GM06990 (cell line): ENCODE measurements at regions not wholly inside any gene's neighbourhood (a gene's known extent, or its start where the extent isn't known, plus 50 kb on each side); places are given as distances from the start of the nearest gene placed in this dataset.

Experiments
- DNase-seq: peaks from one replicate; pipeline ENCODE4 v3.0.0-alpha.2; 2011; ENCODE audit not compliant: insufficient read length; ENCODE audit errors: extremely low read depth
- H3K27me3 ChIP-seq: replicated peaks from 2 replicates; pipeline ENCODE4 v1.6.0; 2011; ENCODE audit warnings: low read length; ENCODE audit not compliant: control insufficient read depth, insufficient read depth
- H3K36me3 ChIP-seq: 2 replicates; pipeline ENCODE4 v1.5.1; 2011; ENCODE audit warnings: low read length; ENCODE audit not compliant: control insufficient read depth, insufficient read depth
- H3K4me3 ChIP-seq: replicated peaks from 2 replicates; pipeline ENCODE4 v1.5.1; 2011; ENCODE audit warnings: low read depth, mild to moderate bottlenecking, control low read depth, low read length
- TF ChIP-seq, protein P1 (sequence below): IDR thresholded peaks from 2 replicates; pipeline ENCODE4 v1.5.1; 2011; ENCODE audit warnings: low read length, control low read depth, mild to moderate bottlenecking, inconsistent platforms; ENCODE audit not compliant: insufficient read depth, poor library complexity, severe bottlenecking

DNA sequence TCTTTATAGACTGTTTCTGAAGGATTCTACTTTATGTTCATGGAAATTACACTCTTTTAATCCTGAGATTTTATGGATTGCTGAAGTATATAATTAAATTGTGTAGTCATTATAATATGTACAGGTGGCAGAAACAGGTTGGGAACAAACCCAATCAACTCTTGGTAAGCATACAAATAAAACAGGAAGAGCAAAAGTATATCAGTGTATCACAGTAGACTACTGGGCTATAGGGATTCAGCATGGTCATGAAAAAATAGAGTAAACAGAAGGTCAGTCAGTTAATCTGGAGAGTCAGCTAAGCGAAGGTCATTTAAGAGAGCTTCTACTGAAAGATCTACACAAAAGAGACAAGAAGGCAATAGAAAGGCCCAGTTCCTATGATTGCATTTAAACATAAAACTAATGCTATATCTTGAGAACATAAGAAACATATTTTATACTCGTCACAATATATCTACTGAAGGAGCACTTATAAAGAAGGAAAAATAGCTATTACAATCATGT is 178.9 kb upstream of the ECI2 start:
- no peak overlapping the region for H3K4me3 ChIP-seq
- H3K36me3 ChIP-seq = no peaks in the 10 kb centered on the region
- H3K27me3 ChIP-seq = no peaks in the 10 kb centered on the region
- no peak for DNase-seq
- TF ChIP-seq, protein P1, sequence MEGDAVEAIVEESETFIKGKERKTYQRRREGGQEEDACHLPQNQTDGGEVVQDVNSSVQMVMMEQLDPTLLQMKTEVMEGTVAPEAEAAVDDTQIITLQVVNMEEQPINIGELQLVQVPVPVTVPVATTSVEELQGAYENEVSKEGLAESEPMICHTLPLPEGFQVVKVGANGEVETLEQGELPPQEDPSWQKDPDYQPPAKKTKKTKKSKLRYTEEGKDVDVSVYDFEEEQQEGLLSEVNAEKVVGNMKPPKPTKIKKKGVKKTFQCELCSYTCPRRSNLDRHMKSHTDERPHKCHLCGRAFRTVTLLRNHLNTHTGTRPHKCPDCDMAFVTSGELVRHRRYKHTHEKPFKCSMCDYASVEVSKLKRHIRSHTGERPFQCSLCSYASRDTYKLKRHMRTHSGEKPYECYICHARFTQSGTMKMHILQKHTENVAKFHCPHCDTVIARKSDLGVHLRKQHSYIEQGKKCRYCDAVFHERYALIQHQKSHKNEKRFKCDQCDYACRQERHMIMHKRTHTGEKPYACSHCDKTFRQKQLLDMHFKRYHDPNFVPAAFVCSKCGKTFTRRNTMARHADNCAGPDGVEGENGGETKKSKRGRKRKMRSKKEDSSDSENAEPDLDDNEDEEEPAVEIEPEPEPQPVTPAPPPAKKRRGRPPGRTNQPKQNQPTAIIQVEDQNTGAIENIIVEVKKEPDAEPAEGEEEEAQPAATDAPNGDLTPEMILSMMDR = no peak

DNA sequence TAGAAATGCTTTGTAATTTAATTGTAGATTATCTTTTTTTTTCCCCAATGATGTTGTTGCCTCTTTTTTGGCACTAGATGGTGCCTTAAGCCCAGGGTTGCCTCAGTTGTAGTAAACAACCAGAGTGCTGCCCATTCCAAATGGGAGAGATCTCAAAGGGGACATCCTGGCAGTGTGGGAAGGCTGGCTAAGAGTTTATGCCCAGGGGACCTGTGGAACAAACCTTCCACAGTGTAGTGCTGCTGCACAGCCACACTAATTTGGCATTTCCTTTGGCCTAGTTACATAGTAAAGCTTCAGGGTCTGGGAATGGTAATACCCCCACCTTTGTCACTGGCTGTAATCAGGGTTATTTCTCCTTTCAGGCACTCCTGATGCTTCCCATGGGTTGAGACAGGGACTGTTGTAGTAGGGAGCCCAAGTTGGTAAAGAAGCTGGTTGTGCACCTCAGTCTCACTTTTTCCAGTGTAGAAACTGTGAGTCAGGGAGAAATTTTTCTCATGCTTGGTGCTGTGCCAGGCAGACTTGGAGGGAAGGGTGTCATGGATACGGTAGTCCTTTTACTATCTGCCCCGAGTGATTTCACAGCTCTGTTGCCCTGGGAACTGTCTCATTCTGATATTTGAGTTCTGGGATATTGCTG is 177.8 kb upstream of the ECI2 start:
- H3K36me3 ChIP-seq = no peaks in the 10 kb centered on the region
- no peak overlapping the region for H3K4me3 ChIP-seq
- no peak for DNase-seq
- TF ChIP-seq, protein P1 = peak; percentile 31
- no peaks in the 10 kb centered on the region for H3K27me3 ChIP-seq

DNA sequence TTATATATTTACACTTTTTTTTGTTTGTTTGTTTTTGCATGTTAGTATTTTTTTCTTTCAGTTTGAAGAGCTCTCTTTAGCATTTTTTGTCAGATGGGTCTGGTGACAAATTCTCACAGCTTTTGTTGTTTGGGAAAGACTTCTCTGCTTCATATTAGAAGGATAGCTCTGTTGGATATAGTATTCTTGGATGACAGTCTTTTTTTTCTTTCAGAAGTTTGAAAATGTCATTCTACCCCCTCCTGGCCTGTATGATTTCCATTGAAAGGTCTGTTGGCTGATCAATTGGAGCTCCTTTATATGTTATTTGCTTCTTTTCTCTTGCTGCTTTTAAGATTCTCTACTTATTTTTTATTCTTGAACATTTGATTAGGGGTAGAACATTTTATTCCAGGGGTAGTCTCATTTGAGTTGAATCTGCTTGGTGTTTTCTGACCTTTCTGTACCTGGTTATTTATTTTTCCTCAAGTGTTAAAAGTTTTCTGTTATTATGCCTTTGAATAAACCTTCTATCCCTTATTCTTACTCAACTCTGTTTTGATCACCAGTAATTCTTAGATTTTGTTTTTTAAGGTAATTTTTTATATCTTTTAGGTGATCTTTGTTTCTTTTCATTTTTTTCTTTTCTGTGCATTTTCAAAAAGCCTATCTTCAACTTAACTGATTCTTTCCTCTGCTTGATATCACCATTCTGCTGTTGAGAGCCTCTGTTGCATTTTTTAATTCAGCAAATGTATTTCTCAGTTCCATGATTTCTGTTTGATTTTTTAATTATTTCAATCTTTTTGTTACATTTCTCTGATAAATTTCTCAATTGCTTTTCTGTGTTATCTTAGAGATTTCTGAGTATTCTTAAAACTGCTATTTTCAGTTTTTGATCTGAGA is 176.8 kb upstream of the ECI2 start:
- no peaks in the 10 kb centered on the region for H3K27me3 ChIP-seq
- no peak overlapping the region for H3K4me3 ChIP-seq
- no peak for DNase-seq
- TF ChIP-seq, protein P1 = no peak
- no peaks in the 10 kb centered on the region for H3K36me3 ChIP-seq

DNA sequence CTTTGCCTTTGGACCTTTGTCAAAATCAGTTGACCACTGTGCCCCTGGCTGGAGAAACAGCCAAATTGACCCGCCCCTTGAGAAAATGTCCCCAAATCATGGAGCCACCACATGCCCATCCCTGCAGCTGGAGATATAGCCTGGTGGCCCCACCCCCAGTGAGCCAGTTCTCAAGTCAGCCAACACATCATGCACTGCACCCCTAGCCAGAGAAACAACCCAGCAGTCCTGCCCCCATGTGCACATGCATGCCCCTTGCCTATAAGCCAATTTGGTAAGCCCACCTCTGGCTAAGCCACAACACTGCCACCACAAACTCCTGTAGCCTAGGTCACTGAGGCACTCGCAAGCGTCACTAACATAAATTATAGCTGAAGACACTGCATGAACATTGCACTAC is 174.2 kb upstream of the ECI2 start:
- TF ChIP-seq, protein P1 = no peak
- Histone ChIP-seq H3K27me3 (no peaks in the 10 kb centered on the region), H3K36me3 (no peaks in the 10 kb centered on the region), H3K4me3 (no peak overlapping the region)
- DNase-seq = no peak

DNA sequence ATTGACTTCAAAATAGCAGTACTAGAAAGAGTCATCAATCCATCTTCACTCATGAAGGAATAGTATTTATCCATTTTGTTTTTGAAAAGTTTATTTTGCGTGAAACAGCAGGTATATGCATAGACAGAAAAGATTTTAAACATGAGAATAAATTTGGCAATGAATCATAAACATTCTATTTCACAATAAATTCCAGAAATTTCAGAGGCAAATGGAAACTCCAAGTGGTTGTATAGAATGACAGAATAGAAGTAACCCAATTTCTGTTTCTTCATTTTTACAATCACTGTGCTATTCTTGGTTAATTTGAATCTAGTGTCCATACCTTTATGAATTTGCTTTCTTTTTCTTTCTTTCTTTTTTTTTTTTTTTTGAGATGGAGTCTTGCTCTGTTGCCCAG is 173.0 kb upstream of the ECI2 start:
- Histone ChIP-seq H3K4me3 (no peak overlapping the region), H3K36me3 (no peaks in the 10 kb centered on the region), H3K27me3 (no peaks in the 10 kb centered on the region)
- TF ChIP-seq, protein P1 = no peak
- DNase-seq = no peak
